PC-9 (cell line): ENCODE measurements at regions not wholly inside any gene's neighbourhood (a gene's known extent, or its start where the extent isn't known, plus 50 kb on each side); places are given as distances from the start of the nearest gene placed in this dataset.

ENCODE experiments used
- EZH2 ChIP-seq: fragments of 200-600 bp; sonication (generic); IDR thresholded peaks from 2 replicates; pipeline ENCODE4 v1.8.0; 2017; ENCODE audit warnings: antibody characterized with exemption, low read depth
- TF ChIP-seq, protein P1 (sequence below): fragments of 200-600 bp; sonication (generic); conservative IDR thresholded peaks from 2 replicates; pipeline ENCODE4 v1.6.1; 2017; ENCODE audit warnings: mixed run types, antibody characterized with exemption, mild to moderate bottlenecking, moderate library complexity

DNA sequence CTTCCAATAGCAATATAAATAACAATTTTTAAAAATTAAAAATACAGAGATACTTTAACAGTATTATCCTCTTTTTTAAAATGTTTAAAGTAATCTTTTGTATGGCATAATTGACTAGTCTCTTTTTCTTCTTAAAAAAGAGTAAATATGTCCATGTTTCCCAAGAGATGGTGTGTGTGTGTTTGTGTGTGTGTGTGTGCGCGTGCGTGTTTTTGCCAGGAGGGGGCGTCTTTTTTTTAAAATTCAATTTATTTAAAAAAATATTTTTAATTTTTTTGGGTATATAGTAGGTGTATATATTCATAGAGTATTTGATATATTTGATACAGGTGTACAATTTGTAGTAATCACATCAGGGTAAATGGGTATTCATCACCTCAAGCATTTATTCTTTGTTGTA, 1073.7 kb downstream of the PCDH7 start:
- TF ChIP-seq, protein P1, sequence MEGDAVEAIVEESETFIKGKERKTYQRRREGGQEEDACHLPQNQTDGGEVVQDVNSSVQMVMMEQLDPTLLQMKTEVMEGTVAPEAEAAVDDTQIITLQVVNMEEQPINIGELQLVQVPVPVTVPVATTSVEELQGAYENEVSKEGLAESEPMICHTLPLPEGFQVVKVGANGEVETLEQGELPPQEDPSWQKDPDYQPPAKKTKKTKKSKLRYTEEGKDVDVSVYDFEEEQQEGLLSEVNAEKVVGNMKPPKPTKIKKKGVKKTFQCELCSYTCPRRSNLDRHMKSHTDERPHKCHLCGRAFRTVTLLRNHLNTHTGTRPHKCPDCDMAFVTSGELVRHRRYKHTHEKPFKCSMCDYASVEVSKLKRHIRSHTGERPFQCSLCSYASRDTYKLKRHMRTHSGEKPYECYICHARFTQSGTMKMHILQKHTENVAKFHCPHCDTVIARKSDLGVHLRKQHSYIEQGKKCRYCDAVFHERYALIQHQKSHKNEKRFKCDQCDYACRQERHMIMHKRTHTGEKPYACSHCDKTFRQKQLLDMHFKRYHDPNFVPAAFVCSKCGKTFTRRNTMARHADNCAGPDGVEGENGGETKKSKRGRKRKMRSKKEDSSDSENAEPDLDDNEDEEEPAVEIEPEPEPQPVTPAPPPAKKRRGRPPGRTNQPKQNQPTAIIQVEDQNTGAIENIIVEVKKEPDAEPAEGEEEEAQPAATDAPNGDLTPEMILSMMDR, result peak; percentile 50
- TF ChIP-seq EZH2, result no peak
